K562 (cell line): ENCODE measurements at regions not wholly inside any gene's neighbourhood (a gene's known extent, or its start where the extent isn't known, plus 50 kb on each side); places are given as distances from the start of the nearest gene placed in this dataset.

Source experiments
- ATAC-seq: fragments of 200-7000 bp; cut with Tn5 transposase; 3 replicates; pipeline ENCODE4 v1.9.1; 2020; ENCODE audit warnings: moderate library complexity
- BruUV-seq: library from RNA; stranded (reverse); fragments of 400-500 nt; replicated peaks from 2 replicates; lab custom pipeline; 2021; lab: Mats Ljungman, UMichigan
- CTCF ChIA-PET: fragments of 300-600 bp; formaldehyde crosslinking; extraction: SDS; loops from one replicate; lab custom pipeline; 2021; ENCODE audit warnings: low intra/inter-chr PET ratio; lab: Yijun Ruan, JAX
- POLR2A ChIA-PET: fragments of 300-600, 350-650 bp; sonication (Branson Sonifier 250); formaldehyde crosslinking; extraction: SDS; loops from one replicate; lab custom pipeline; 2021; ENCODE audit warnings: antibody characterized with exemption, inconsistent platforms; lab: Yijun Ruan, JAX
- DNase-seq, 4 experiments: peaks; one replicate each; pipeline versions ENCODE4 v3.0.0 to v3.0.0-alpha.2; 2011 to 2018; ENCODE audit warnings: low spot score in 3 of 4, mixed read lengths in 3 of 4; ENCODE audit errors: extremely low read depth in 1 of 4
- FAIRE-seq: peaks from 2 replicates; lab custom pipeline; 2011; peaks lifted over from hg19 to GRCh38; lab: Jason Lieb, UNC
- H2AFZ ChIP-seq: 2 replicates; pipeline ENCODE4 v1.6.0; 2011; ENCODE audit warnings: low read depth, low read length, control low read depth, inconsistent platforms
- H3K27ac ChIP-seq: fragments of 200-600 bp; 3 replicates; pipeline ENCODE4 v1.8.0; 2011; ENCODE audit warnings: low read depth, mild to moderate bottlenecking, control low read depth, inconsistent platforms, low read length, moderate library complexity, mixed read lengths; ENCODE audit errors: extremely low read depth
- H3K27me3 ChIP-seq, 2 experiments: fragments of 300-600 bp in 1 of 2; 2 replicates in 1 of 2; 3 replicates in 1 of 2; pipeline versions ENCODE4 v1.6.0 to v1.8.0; 2011; ENCODE audit warnings: inconsistent platforms in 2 of 2, low read length in 2 of 2, mild to moderate bottlenecking in 1 of 2, mixed read lengths in 1 of 2, moderate library complexity in 1 of 2; ENCODE audit not compliant: control insufficient read depth in 2 of 2, insufficient read depth in 2 of 2
- H3K36me3 ChIP-seq: fragments of 300-600 bp; 3 replicates; pipeline ENCODE4 v1.8.0; 2011; ENCODE audit warnings: mild to moderate bottlenecking, low read length, inconsistent platforms; ENCODE audit not compliant: control insufficient read depth, insufficient read depth
- H3K4me1 ChIP-seq, 2 experiments: fragments of 200-600 bp in 1 of 2; replicated peaks in 1 of 2; 2 replicates in 1 of 2; 3 replicates in 1 of 2; pipeline versions ENCODE4 v1.5.1 to v1.8.0; 2011; ENCODE audit warnings: inconsistent platforms in 2 of 2, low read length in 2 of 2, mild to moderate bottlenecking in 1 of 2, mixed read lengths in 1 of 2, moderate library complexity in 1 of 2; ENCODE audit not compliant: control insufficient read depth in 2 of 2, insufficient read depth in 2 of 2
- H3K4me2 ChIP-seq: 2 replicates; pipeline ENCODE4 v1.6.1; 2011; ENCODE audit warnings: low read length, control low read depth, inconsistent platforms, mixed read lengths; ENCODE audit not compliant: insufficient read depth
- H3K4me3 ChIP-seq: fragments of 200-600 bp; sonication (generic), shearing (Covaris generic); 2 replicates; pipeline ENCODE4 v1.5.1; 2016; ENCODE audit warnings: control low read depth, inconsistent platforms
- H3K79me2 ChIP-seq: fragments of 200-600 bp; 3 replicates; pipeline ENCODE4 v1.8.0; 2011; ENCODE audit warnings: low read length, inconsistent platforms; ENCODE audit not compliant: control insufficient read depth, insufficient read depth
- H3K9ac ChIP-seq, 2 experiments: 2 replicates each; pipeline versions ENCODE4 v1.6.0 to v1.6.1; 2011; ENCODE audit warnings: low read depth in 2 of 2, low read length in 2 of 2, control low read depth in 1 of 2, inconsistent platforms in 1 of 2, mild to moderate bottlenecking in 1 of 2, mixed read lengths in 1 of 2; ENCODE audit not compliant: insufficient read depth in 1 of 2
- H3K9me1 ChIP-seq: one replicate; pipeline ENCODE4 v1.6.0; 2011; ENCODE audit warnings: inconsistent platforms, mild to moderate bottlenecking, low read length, moderate library complexity; ENCODE audit not compliant: control insufficient read depth, insufficient read depth
- H3K9me3 ChIP-seq: replicated peaks from 2 replicates; pipeline ENCODE4 v1.5.1; 2011; ENCODE audit warnings: low read depth, low read length, inconsistent platforms; ENCODE audit not compliant: control insufficient read depth, insufficient read depth
- H4K20me1 ChIP-seq: replicated peaks from 2 replicates; pipeline ENCODE4 v1.6.1; 2011; ENCODE audit warnings: low read length, inconsistent platforms, mixed read lengths; ENCODE audit not compliant: control insufficient read depth, insufficient read depth
- BCOR ChIP-seq: fragments of 450-650 bp; IDR thresholded peaks from 2 replicates; pipeline ENCODE4 v1.6.1; 2016
- CBFB ChIP-seq: sonication (generic); formaldehyde crosslinking; IDR thresholded peaks from 2 replicates; pipeline ENCODE4 v1.4.0; 2020; ENCODE audit warnings: mild to moderate bottlenecking, missing genetic modification reagents
- ETS2 ChIP-seq: IDR thresholded peaks from 2 replicates; pipeline ENCODE4 v1.6.1; 2016; ENCODE audit warnings: borderline replicate concordance, missing genetic modification characterization, mild to moderate bottlenecking, moderate library complexity, missing compliant biosample characterization; ENCODE audit not compliant: poor library complexity, severe bottlenecking
- HMG20A ChIP-seq: fragments of 450-650 bp; formaldehyde crosslinking; conservative IDR thresholded peaks from 2 replicates; pipeline ENCODE4 v1.4.0; 2020; ENCODE audit warnings: mild to moderate bottlenecking, mixed read lengths
- NFE2L1 ChIP-seq: fragments of 450-650 bp; IDR thresholded peaks from 2 replicates; pipeline ENCODE4 v1.6.1; 2016; ENCODE audit warnings: missing genetic modification characterization, low read depth, mild to moderate bottlenecking, missing compliant biosample characterization, moderate library complexity, borderline replicate concordance
- SAFB ChIP-seq: fragments of 200-400 bp; formaldehyde crosslinking; IDR thresholded peaks from 2 replicates; pipeline ENCODE4 v1.6.1; 2017; ENCODE audit warnings: low read depth, low read length, borderline replicate concordance
- TCF7 ChIP-seq: sonication (generic); IDR thresholded peaks from 2 replicates; pipeline ENCODE4 v1.6.1; 2016; ENCODE audit warnings: antibody characterized with exemption, borderline replicate concordance
- ZEB2 ChIP-seq: fragments of 450-650 bp; IDR thresholded peaks from 2 replicates; pipeline ENCODE4 v1.6.1; 2016
- WGBS: fragments of 100-300 bp; shearing (Covaris generic); methylation state at CpG from one replicate; pipeline ENCODE4 v1.1.6; 2016; ENCODE audit warnings: low coverage, mixed read lengths; ENCODE audit not compliant: insufficient coverage; ENCODE audit errors: missing lambda C conversion rate; 5-methylcytosine and 5-hydroxymethylcytosine counted together
- in situ Hi-C: fragments of 300-500 bp; cut with MboI; formaldehyde crosslinking; loops from 4 replicates; pipeline ENCODE4 v1.15.0; 2018; ENCODE audit warnings: inconsistent platforms, mixed read lengths
- intact Hi-C: fragments of 100-400 bp; cut with micrococcal nuclease; formaldehyde crosslinking; loops from 2 replicates; pipeline ENCODE4 v1.14.2; 2022
- TF ChIP-seq, protein P1 (sequence below): sonication (generic); formaldehyde crosslinking; IDR thresholded peaks from 2 replicates; pipeline ENCODE4 v1.8.0; 2022; ENCODE audit warnings: mild to moderate bottlenecking, missing genetic modification reagents
- TF ChIP-seq, protein P2 (sequence below): fragments of 250-450 bp; sonication (Bioruptor Pico); IDR thresholded peaks from 2 replicates; pipeline ENCODE4 v1.8.0; 2022; ENCODE audit warnings: inconsistent platforms
- TF ChIP-seq, protein P3 (sequence below): sonication (generic); formaldehyde crosslinking; IDR thresholded peaks from 2 replicates; pipeline ENCODE4 v1.8.0; 2022; ENCODE audit warnings: mild to moderate bottlenecking, missing genetic modification reagents

DNA sequence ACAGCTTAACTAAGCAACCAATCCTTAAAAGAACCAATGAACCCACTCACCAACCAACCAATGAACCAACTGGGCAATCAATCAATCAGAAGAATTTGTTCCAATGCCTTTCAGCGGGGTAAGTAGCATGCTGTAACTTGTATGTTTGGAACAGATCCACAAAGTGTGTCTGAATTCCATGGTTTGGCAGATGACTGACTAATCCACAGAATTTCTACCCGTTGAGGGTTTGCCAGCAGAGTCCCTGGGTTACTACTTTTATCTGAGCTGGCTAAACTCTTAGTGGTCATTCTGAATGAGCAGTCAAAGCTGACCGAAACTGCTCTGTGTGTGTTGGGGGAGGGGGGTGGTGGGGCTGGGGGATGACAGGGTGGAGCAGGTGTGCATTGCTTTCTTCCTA, 125.0 kb upstream of the JAG1 start (continued):
- TF ChIP-seq, protein P1, sequence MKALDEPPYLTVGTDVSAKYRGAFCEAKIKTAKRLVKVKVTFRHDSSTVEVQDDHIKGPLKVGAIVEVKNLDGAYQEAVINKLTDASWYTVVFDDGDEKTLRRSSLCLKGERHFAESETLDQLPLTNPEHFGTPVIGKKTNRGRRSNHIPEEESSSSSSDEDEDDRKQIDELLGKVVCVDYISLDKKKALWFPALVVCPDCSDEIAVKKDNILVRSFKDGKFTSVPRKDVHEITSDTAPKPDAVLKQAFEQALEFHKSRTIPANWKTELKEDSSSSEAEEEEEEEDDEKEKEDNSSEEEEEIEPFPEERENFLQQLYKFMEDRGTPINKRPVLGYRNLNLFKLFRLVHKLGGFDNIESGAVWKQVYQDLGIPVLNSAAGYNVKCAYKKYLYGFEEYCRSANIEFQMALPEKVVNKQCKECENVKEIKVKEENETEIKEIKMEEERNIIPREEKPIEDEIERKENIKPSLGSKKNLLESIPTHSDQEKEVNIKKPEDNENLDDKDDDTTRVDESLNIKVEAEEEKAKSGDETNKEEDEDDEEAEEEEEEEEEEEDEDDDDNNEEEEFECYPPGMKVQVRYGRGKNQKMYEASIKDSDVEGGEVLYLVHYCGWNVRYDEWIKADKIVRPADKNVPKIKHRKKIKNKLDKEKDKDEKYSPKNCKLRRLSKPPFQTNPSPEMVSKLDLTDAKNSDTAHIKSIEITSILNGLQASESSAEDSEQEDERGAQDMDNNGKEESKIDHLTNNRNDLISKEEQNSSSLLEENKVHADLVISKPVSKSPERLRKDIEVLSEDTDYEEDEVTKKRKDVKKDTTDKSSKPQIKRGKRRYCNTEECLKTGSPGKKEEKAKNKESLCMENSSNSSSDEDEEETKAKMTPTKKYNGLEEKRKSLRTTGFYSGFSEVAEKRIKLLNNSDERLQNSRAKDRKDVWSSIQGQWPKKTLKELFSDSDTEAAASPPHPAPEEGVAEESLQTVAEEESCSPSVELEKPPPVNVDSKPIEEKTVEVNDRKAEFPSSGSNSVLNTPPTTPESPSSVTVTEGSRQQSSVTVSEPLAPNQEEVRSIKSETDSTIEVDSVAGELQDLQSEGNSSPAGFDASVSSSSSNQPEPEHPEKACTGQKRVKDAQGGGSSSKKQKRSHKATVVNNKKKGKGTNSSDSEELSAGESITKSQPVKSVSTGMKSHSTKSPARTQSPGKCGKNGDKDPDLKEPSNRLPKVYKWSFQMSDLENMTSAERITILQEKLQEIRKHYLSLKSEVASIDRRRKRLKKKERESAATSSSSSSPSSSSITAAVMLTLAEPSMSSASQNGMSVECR (CRISPR knock-in tag), result no peak

DNA sequence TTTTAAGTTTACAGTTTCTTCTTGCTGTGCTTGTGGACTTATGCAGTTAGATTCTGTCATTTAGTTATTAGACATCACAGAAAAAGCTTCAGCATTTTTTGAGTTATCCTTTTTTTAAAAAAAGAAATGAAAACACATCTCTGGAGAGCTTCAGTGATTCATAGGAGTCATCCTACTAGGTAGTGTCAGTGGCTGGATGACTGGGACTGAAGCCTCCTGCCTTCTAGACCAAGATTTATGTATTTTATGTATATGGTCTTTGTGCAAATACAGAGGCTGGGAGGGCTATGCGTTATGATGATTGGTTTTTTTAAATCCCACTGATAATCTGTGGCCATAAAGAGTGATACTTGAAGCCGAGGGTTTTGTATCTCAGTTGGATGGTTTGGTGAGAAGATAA, 125.9 kb upstream of the JAG1 start:
- no peak overlapping the region for H3K9ac ChIP-seq
- intact Hi-C loops (no loop called here), in situ Hi-C loops (no loop called here)
- no peaks in the 10 kb centered on the region for H3K36me3 ChIP-seq
- H3K4me2 ChIP-seq, result no peak overlapping the region
- H3K9me3 ChIP-seq, result no peaks in the 10 kb centered on the region
- H3K27me3 ChIP-seq, result no peaks in the 10 kb centered on the region
- no peak for ATAC-seq
- ChIA-PET POLR2A (interaction anchor here (0.6 kb wide), 1 partner anchor 81 kb away, joined by 3 read pairs; no protein-coding TSS in a partner anchor), CTCF (no interaction called here)
- H3K4me3 ChIP-seq, result no peak overlapping the region
- no peak overlapping the region for H2AFZ ChIP-seq
- no TSS peak for BruUV-seq
- H3K4me1 ChIP-seq, result no peaks in the 10 kb centered on the region
- FAIRE-seq, result no peak
- no peaks in the 10 kb centered on the region for H3K9me1 ChIP-seq
- H4K20me1 ChIP-seq, result no peaks in the 10 kb centered on the region
- WGBS, result 0% methylated on average over 2 of the region's 2 CpGs
- no peak overlapping the region for H3K27ac ChIP-seq
- no peak for DNase-seq
- H3K79me2 ChIP-seq, result no peaks in the 10 kb centered on the region
- TF ChIP-seq HMG20A (CRISPR knock-in tag), result no peak
- TF ChIP-seq BCOR, result no peak
- TF ChIP-seq, protein P2, sequence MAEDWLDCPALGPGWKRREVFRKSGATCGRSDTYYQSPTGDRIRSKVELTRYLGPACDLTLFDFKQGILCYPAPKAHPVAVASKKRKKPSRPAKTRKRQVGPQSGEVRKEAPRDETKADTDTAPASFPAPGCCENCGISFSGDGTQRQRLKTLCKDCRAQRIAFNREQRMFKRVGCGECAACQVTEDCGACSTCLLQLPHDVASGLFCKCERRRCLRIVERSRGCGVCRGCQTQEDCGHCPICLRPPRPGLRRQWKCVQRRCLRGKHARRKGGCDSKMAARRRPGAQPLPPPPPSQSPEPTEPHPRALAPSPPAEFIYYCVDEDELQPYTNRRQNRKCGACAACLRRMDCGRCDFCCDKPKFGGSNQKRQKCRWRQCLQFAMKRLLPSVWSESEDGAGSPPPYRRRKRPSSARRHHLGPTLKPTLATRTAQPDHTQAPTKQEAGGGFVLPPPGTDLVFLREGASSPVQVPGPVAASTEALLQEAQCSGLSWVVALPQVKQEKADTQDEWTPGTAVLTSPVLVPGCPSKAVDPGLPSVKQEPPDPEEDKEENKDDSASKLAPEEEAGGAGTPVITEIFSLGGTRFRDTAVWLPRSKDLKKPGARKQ, result no peak
- no peak for TF ChIP-seq CBFB (CRISPR knock-in tag)
- TF ChIP-seq, protein P3, sequence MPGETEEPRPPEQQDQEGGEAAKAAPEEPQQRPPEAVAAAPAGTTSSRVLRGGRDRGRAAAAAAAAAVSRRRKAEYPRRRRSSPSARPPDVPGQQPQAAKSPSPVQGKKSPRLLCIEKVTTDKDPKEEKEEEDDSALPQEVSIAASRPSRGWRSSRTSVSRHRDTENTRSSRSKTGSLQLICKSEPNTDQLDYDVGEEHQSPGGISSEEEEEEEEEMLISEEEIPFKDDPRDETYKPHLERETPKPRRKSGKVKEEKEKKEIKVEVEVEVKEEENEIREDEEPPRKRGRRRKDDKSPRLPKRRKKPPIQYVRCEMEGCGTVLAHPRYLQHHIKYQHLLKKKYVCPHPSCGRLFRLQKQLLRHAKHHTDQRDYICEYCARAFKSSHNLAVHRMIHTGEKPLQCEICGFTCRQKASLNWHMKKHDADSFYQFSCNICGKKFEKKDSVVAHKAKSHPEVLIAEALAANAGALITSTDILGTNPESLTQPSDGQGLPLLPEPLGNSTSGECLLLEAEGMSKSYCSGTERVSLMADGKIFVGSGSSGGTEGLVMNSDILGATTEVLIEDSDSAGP (CRISPR knock-in tag), result no peak
- TF ChIP-seq ETS2, result no peak
- no peak for TF ChIP-seq ZEB2
- TF ChIP-seq TCF7, result no peak
- no peak for TF ChIP-seq SAFB
- no peak for TF ChIP-seq NFE2L1 (tag)
